ENCODE measurements at regions not wholly inside any gene's neighbourhood (a gene's known extent, or its start where the extent isn't known, plus 50 kb on each side); places are given as distances from the start of the nearest gene placed in this dataset.

GRCh38 chr3:135766115-135766514, 199.4 kb upstream of the PPP2R3A start (continued):
- TF ChIP-seq BHLHE40 (IDR thresholded peaks at IDR 0.05; ENCODE audit: low read length): no peak
- TF ChIP-seq HDAC8 (tag; IDR thresholded peaks at IDR 0.05): no peak
- TF ChIP-seq ZKSCAN3 (CRISPR knock-in tag; IDR thresholded peaks at IDR 0.05): no peak
- TF ChIP-seq EGR1 (conservative IDR thresholded peaks at IDR 0.05): 0 out of 2 replicates have a peak, but pooled peaks have one; percentile 8

- H3K4me3 ChIP-seq: no peak overlapping the region
- H3K4me1 ChIP-seq (replicated peaks in 1 of 2; ENCODE audit: control insufficient read depth in 2 of 2, insufficient read depth in 2 of 2, low read length in 2 of 2): no peaks in the 10 kb centered on the region
- TF ChIP-seq ZBTB49 (CRISPR knock-in tag; IDR thresholded peaks at IDR 0.05; ENCODE audit: borderline replicate concordance): no peak
- TF ChIP-seq XRCC3 (IDR thresholded peaks at IDR 0.05): no peak
- TF ChIP-seq PKNOX1 (IDR thresholded peaks at IDR 0.05): no peak
- no peak for TF ChIP-seq ARID2 (IDR thresholded peaks at IDR 0.05)
- TF ChIP-seq NFATC3 (IDR thresholded peaks at IDR 0.05): no peak
- no peak for TF ChIP-seq MXI1 (IDR thresholded peaks at IDR 0.05; ENCODE audit: low read depth, low read length)
- no peak for TF ChIP-seq NUFIP1 (IDR thresholded peaks at IDR 0.05; ENCODE audit: partially characterized antibody)
- TF ChIP-seq MTA3 (IDR thresholded peaks at IDR 0.05; ENCODE audit: borderline replicate concordance): no peak
- TF ChIP-seq SRSF3 (IDR thresholded peaks at IDR 0.05; ENCODE audit: insufficient read depth, low read length): no peak
- no TSS peak for BruUV-seq (replicated peaks)
- H2AFZ ChIP-seq (ENCODE audit: low read depth, low read length): no peak overlapping the region
- H3K9me3 ChIP-seq (replicated peaks; ENCODE audit: control insufficient read depth, insufficient read depth, low read depth, low read length): no peaks in the 10 kb centered on the region
- no peak overlapping the region for H3K27ac ChIP-seq (ENCODE audit: extremely low read depth, low read depth, low read length)
- DNase-seq (ENCODE audit: extremely low read depth in 1 of 4, low spot score in 3 of 4) (no peak), ATAC-seq (no peak), FAIRE-seq (no peak)
- no peaks in the 10 kb centered on the region for H3K36me3 ChIP-seq (ENCODE audit: control insufficient read depth, insufficient read depth, low read length)
- 0% methylated on average over 2 of the region's 3 CpGs for WGBS (ENCODE audit: insufficient coverage, low coverage, missing lambda C conversion rate)
- no peaks in the 10 kb centered on the region for H4K20me1 ChIP-seq (replicated peaks; ENCODE audit: control insufficient read depth, insufficient read depth, low read length)
- POLR2A ChIA-PET: no interaction called here
- H3K79me2 ChIP-seq (ENCODE audit: control insufficient read depth, insufficient read depth, low read length): no peaks in the 10 kb centered on the region
- no peak overlapping the region for H3K9ac ChIP-seq (ENCODE audit: insufficient read depth in 1 of 2, low read depth in 2 of 2, low read length in 2 of 2)
- in situ Hi-C loops (cut with MboI): no loop called here
- H3K27me3 ChIP-seq (ENCODE audit: control insufficient read depth in 2 of 2, insufficient read depth in 2 of 2, low read length in 2 of 2): no peaks in the 10 kb centered on the region
- CTCF ChIA-PET (ENCODE audit: low intra/inter-chr PET ratio): no interaction called here
- intact Hi-C loops (cut with micrococcal nuclease): no loop called here
- no peaks in the 10 kb centered on the region for H3K9me1 ChIP-seq (ENCODE audit: control insufficient read depth, insufficient read depth, low read length)
- no peak overlapping the region for H3K4me2 ChIP-seq (ENCODE audit: insufficient read depth, low read length)
Measured at GRCh38 chr3:135771760-135772159, 193.8 kb upstream of the PPP2R3A start.

Measured in K562 (cell line).